ENCODE measurements at regions not wholly inside any gene's neighbourhood (a gene's known extent, or its start where the extent isn't known, plus 50 kb on each side); places are given as distances from the start of the nearest gene placed in this dataset.
"Not testable (repeated sequence)": the region's sequence is repeated elsewhere in the genome, so short reads cannot be mapped to it uniquely, and the experiment has no call there.

DNA sequence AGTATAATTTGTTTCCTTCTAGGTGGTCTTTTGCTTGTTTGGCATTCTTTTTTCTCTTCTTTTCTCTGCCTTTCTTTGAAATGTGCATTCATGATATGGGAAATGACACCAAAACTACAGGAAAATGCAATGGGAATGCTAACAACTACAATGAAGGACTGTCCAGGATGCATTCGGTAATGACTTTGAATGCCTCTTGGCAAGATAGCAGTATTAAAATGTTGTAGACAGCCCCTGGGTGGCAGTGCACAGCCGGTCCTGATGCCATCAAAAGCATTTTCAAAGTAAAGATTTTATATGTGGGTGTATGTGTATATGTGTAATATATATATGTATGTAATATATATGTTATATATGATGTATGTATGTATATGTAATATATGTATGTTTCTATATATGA is 218.8 kb upstream of the MMS22L start:
- H3K9me2 ChIP-seq (ENCODE audit: insufficient read depth): no peaks in the 10 kb centered on the region
- H3K36me3 ChIP-seq (ENCODE audit: control insufficient read depth in 1 of 2, insufficient read depth in 2 of 2, low read length in 2 of 2): no peaks in the 10 kb centered on the region
- no peak for DNase-seq (ENCODE audit: low read depth, low spot score)
- no peaks in the 10 kb centered on the region for H4K20me1 ChIP-seq (ENCODE audit: insufficient read depth)
- intact Hi-C loops (cut with micrococcal nuclease): loop anchor here (10.0 kb wide), 1 partner anchor 1743 kb away; no protein-coding TSS in a partner anchor
- TF ChIP-seq RAD21 (IDR thresholded peaks at IDR 0.05; ENCODE audit: low read depth): 0 out of 2 replicates have a peak, but pooled peaks have one; percentile 10
- TF ChIP-seq SRF (IDR thresholded peaks at IDR 0.05; ENCODE audit: low read depth): no peak
- TF ChIP-seq, protein P1, sequence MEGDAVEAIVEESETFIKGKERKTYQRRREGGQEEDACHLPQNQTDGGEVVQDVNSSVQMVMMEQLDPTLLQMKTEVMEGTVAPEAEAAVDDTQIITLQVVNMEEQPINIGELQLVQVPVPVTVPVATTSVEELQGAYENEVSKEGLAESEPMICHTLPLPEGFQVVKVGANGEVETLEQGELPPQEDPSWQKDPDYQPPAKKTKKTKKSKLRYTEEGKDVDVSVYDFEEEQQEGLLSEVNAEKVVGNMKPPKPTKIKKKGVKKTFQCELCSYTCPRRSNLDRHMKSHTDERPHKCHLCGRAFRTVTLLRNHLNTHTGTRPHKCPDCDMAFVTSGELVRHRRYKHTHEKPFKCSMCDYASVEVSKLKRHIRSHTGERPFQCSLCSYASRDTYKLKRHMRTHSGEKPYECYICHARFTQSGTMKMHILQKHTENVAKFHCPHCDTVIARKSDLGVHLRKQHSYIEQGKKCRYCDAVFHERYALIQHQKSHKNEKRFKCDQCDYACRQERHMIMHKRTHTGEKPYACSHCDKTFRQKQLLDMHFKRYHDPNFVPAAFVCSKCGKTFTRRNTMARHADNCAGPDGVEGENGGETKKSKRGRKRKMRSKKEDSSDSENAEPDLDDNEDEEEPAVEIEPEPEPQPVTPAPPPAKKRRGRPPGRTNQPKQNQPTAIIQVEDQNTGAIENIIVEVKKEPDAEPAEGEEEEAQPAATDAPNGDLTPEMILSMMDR (IDR thresholded peaks at IDR 0.05 in 2 of 3, conservative IDR thresholded peaks at IDR 0.05 in 1 of 3; ENCODE audit: borderline replicate concordance in 1 of 3, insufficient read depth in 1 of 3, low read depth in 2 of 3, low read length in 2 of 3): peak in 2 of 3 experiments; percentile 4 to 17; a peak in 2 of 6 replicates
- ChIA-PET POLR2A (no interaction called here), RAD21 (ENCODE audit: low non-redundant PET in 1 of 2, low total read pairs in 2 of 2, uncharacterized antibody in 2 of 2, unreplicated experiment in 2 of 2) (no interaction called here), CTCF (no interaction called here)
- no peak overlapping the region for H3K4me3 ChIP-seq (replicated peaks in 1 of 2; ENCODE audit: low read depth in 1 of 2, low read length in 2 of 2)
- H2AFZ ChIP-seq (ENCODE audit: low read depth, low read length, poor library complexity, severe bottlenecking): no peak overlapping the region
- H3K4me2 ChIP-seq (ENCODE audit: low read length): no peak overlapping the region
- peaks cover 51% of the 10 kb centered on the region for H3K27me3 ChIP-seq (ENCODE audit: insufficient read depth, low read length)
- H3K79me2 ChIP-seq (ENCODE audit: insufficient read depth, low read length): no peaks in the 10 kb centered on the region
- no peak overlapping the region for H3K27ac ChIP-seq (ENCODE audit: low read depth, low read length)
- H3K9ac ChIP-seq (ENCODE audit: low read length): no peak overlapping the region
- H3K4me1 ChIP-seq (ENCODE audit: control insufficient read depth in 1 of 2, insufficient read depth in 2 of 2, low read length in 2 of 2): no peaks in the 10 kb centered on the region
- no TSS peak for BruUV-seq (replicated peaks)
- peak; percentile 46; the same call in 1 of the 2 replicates for ATAC-seq
- no peaks in the 10 kb centered on the region for H3K9me3 ChIP-seq (ENCODE audit: control insufficient read depth in 1 of 2, insufficient read depth in 1 of 2, low read depth in 1 of 2, low read length in 2 of 2)

- BruUV-seq (replicated peaks): no TSS peak
- Histone ChIP-seq H3K27me3 (ENCODE audit: insufficient read depth, low read length) (peaks cover 38% of the 10 kb centered on the region), H3K9ac (ENCODE audit: low read length) (no peak overlapping the region), H2AFZ (ENCODE audit: low read depth, low read length, poor library complexity, severe bottlenecking) (no peak overlapping the region), H3K9me3 (ENCODE audit: control insufficient read depth in 1 of 2, insufficient read depth in 1 of 2, low read depth in 1 of 2, low read length in 2 of 2) (no peaks in the 10 kb centered on the region), H3K79me2 (ENCODE audit: insufficient read depth, low read length) (no peaks in the 10 kb centered on the region), H3K4me1 (ENCODE audit: control insufficient read depth in 1 of 2, insufficient read depth in 2 of 2, low read length in 2 of 2) (no peaks in the 10 kb centered on the region), H4K20me1 (ENCODE audit: insufficient read depth) (no peaks in the 10 kb centered on the region), H3K4me2 (ENCODE audit: low read length) (no peak overlapping the region), H3K4me3 (replicated peaks in 1 of 2; ENCODE audit: low read depth in 1 of 2, low read length in 2 of 2) (no peak overlapping the region), H3K27ac (ENCODE audit: low read depth, low read length) (no peak overlapping the region), H3K9me2 (ENCODE audit: insufficient read depth) (no peaks in the 10 kb centered on the region), H3K36me3 (ENCODE audit: control insufficient read depth in 1 of 2, insufficient read depth in 2 of 2, low read length in 2 of 2) (no peaks in the 10 kb centered on the region)
- POLR2A ChIA-PET: no interaction called here
- intact Hi-C loops (cut with micrococcal nuclease): loop anchor here (10.0 kb wide), 1 partner anchor 1736 kb away; no protein-coding TSS in a partner anchor
- CTCF ChIA-PET: no interaction called here
- RAD21 ChIA-PET (ENCODE audit: low non-redundant PET in 1 of 2, low total read pairs in 2 of 2, uncharacterized antibody in 2 of 2, unreplicated experiment in 2 of 2): no interaction called here
- DNase-seq (ENCODE audit: low read depth, low spot score) (no peak), ATAC-seq (no peak)
- TF ChIP-seq ELF1 (IDR thresholded peaks at IDR 0.05; ENCODE audit: borderline replicate concordance, low read depth) (no peak), SIN3A (IDR thresholded peaks at IDR 0.05; ENCODE audit: low read depth) (no peak), POLR2AphosphoS5 (IDR thresholded peaks at IDR 0.05; ENCODE audit: low read depth, low read length) (no peak), EZH2phosphoT487 (IDR thresholded peaks at IDR 0.05; ENCODE audit: borderline replicate concordance) (no peak)
- TF ChIP-seq, protein P1 (IDR thresholded peaks at IDR 0.05 in 2 of 3, conservative IDR thresholded peaks at IDR 0.05 in 1 of 3; ENCODE audit: borderline replicate concordance in 1 of 3, insufficient read depth in 1 of 3, low read depth in 2 of 3, low read length in 2 of 3): no peak
These were observed 225.6 kb upstream of the MMS22L start for GRCh38 chr6:97508646-97509045.

GRCh38 chr6:97513260-97513659 is 230.2 kb upstream of the MMS22L start:
- H3K27ac ChIP-seq (ENCODE audit: low read depth, low read length); H3K4me3 ChIP-seq (replicated peaks in 1 of 2; ENCODE audit: low read depth in 1 of 2, low read length in 2 of 2); RAD21 ChIA-PET (ENCODE audit: low non-redundant PET in 1 of 2, low total read pairs in 2 of 2, uncharacterized antibody in 2 of 2, unreplicated experiment in 2 of 2); H3K4me1 ChIP-seq (ENCODE audit: control insufficient read depth in 1 of 2, insufficient read depth in 2 of 2, low read length in 2 of 2); BruUV-seq (replicated peaks); H3K9me3 ChIP-seq (ENCODE audit: control insufficient read depth in 1 of 2, insufficient read depth in 1 of 2, low read depth in 1 of 2, low read length in 2 of 2); H3K36me3 ChIP-seq (ENCODE audit: control insufficient read depth in 1 of 2, insufficient read depth in 2 of 2, low read length in 2 of 2); DNase-seq (ENCODE audit: low read depth, low spot score); H3K9ac ChIP-seq (ENCODE audit: low read length); CTCF ChIA-PET; H3K9me2 ChIP-seq (ENCODE audit: insufficient read depth); POLR2A ChIA-PET; H4K20me1 ChIP-seq (ENCODE audit: insufficient read depth); ATAC-seq; H2AFZ ChIP-seq (ENCODE audit: low read depth, low read length, poor library complexity, severe bottlenecking); H3K27me3 ChIP-seq (ENCODE audit: insufficient read depth, low read length); H3K79me2 ChIP-seq (ENCODE audit: insufficient read depth, low read length); H3K4me2 ChIP-seq (ENCODE audit: low read length); intact Hi-C loops (cut with micrococcal nuclease): not testable (repeated sequence)

All from HCT116 (cell line).